Fibroblast of the aortic adventitia (primary cell): ENCODE measurements at regions not wholly inside any gene's neighbourhood (a gene's known extent, or its start where the extent isn't known, plus 50 kb on each side); places are given as distances from the start of the nearest gene placed in this dataset.

Source experiments
- DNase-seq: peaks from one replicate; pipeline ENCODE4 v3.0.0-alpha.2; 2010; ENCODE audit warnings: low read depth
- H3K4me3 ChIP-seq: 2 replicates; pipeline ENCODE4 v1.5.1; 2011; ENCODE audit warnings: low read depth, mild to moderate bottlenecking, control low read depth, low read length, moderate library complexity
- TF ChIP-seq, protein P1 (sequence below): IDR thresholded peaks from 2 replicates; pipeline ENCODE4 v1.5.1; 2011; ENCODE audit warnings: mild to moderate bottlenecking, low read length, control low read depth, inconsistent platforms; ENCODE audit not compliant: insufficient read depth

- DNase-seq: no peak
- H3K4me3 ChIP-seq: no peak overlapping the region
- TF ChIP-seq, protein P1, sequence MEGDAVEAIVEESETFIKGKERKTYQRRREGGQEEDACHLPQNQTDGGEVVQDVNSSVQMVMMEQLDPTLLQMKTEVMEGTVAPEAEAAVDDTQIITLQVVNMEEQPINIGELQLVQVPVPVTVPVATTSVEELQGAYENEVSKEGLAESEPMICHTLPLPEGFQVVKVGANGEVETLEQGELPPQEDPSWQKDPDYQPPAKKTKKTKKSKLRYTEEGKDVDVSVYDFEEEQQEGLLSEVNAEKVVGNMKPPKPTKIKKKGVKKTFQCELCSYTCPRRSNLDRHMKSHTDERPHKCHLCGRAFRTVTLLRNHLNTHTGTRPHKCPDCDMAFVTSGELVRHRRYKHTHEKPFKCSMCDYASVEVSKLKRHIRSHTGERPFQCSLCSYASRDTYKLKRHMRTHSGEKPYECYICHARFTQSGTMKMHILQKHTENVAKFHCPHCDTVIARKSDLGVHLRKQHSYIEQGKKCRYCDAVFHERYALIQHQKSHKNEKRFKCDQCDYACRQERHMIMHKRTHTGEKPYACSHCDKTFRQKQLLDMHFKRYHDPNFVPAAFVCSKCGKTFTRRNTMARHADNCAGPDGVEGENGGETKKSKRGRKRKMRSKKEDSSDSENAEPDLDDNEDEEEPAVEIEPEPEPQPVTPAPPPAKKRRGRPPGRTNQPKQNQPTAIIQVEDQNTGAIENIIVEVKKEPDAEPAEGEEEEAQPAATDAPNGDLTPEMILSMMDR: no peak
These were observed 72.9 kb upstream of the CCL2 start for GRCh38 chr17:34182036-34182803.

GRCh38 chr17:34195987-34196386 is 59.1 kb upstream of the CCL2 start:
- TF ChIP-seq, protein P1: no peak
- DNase-seq: no peak
- no peak overlapping the region for H3K4me3 ChIP-seq

- TF ChIP-seq, protein P1: no peak
- no peak overlapping the region for H3K4me3 ChIP-seq
- no peak for DNase-seq
These were observed 56.6 kb upstream of the CCL2 start for GRCh38 chr17:34198519-34198918.

DNA sequence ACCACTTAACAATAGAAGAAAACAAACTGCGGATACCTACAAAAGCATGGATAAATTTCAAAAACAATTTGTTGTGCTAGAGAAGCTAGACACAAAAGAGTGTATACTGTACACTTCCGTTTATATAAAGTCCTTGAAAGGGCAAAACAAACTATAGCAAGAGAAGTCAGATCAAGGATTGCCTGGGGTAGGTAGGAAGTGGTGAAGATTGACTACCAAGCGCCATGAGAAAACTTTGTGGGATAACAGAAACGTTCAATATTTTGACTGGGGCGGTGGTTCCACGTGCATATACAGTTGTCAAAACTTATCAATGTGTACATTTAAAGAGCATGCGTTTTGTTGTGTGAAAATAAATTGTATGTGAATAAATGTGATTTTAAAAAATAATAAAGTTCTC is 55.6 kb upstream of the CCL2 start:
- TF ChIP-seq, protein P1: no peak
- DNase-seq: no peak
- H3K4me3 ChIP-seq: no peak overlapping the region

DNA sequence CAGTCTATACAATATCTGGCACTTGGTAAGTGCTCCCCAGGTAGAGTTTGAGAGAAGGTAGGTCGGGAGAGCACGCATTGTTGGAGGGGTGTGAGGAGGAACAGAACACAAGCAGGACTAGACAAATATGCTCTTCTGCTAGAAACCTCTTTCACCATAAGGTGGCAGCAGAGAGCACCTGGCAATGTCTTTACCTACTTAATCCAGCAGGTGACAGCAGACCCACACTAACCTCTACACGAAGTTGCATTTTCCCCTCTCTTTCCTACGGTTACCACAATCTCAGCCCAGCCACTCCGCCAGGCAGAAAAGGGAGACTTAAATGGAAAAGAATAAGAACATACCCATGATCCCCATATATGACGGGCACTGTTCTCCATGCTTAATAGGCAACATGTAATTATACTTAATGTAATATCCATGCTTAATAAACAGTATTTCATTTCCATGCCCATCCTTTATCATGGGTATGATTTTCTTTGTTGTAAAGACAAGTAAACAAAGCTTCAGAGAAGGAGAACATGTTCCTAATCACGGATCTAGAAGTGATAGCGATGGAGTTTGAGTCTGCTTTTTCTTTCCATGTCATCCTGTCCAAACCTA is 55.1 kb upstream of the CCL2 start:
- H3K4me3 ChIP-seq: no peak overlapping the region
- TF ChIP-seq, protein P1: peak; percentile 100
- DNase-seq: peak; percentile 93

DNA sequence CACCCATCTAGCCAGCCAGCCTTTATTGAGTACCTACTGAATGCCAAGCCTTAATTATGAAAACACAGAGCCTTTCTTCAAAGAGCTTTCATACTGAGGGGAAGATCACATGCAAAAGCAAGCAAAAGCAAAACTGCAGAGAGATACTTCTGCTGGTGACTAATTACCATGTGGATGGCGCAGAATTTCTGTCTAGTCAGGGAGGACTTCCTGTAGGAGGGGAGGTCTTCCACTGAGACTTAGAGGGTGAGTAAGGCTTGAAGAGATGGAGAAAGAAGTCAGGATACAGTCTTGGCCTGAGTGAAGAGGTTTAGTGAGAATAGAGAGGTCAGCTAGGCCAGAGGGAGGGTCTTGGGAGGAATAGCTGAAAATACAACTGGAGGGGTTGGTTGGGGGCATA is 53.9 kb upstream of the CCL2 start:
- no peak for DNase-seq
- TF ChIP-seq, protein P1: no peak
- no peak overlapping the region for H3K4me3 ChIP-seq
